ENCODE measurements at regions not wholly inside any gene's neighbourhood (a gene's known extent, or its start where the extent isn't known, plus 50 kb on each side); places are given as distances from the start of the nearest gene placed in this dataset.

DNA sequence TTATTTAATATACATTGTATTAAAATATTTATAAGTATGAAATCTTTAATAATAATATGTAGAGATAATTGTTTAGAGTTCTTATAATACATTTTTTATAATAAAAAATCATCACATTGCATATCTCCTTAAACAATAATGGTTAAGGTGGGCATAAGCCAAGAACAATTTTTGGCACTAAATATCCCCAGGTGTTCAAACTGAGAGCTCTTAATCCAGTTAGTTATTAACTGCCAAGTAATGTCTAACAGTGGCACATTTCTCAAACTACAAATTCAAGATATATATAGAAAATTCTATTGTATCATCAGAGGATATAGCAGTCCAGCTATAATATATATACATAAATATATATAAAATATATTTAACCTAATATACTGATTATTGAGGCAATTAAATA lies 680.8 kb downstream of the SI start:
- no peak overlapping the region for H3K4me3 ChIP-seq (ENCODE audit: control insufficient read depth in 1 of 2, extremely low read depth in 1 of 2, low read length in 1 of 2)
- no peak overlapping the region for H3K27ac Mint-ChIP-seq
- H3K27me3 Mint-ChIP-seq, result no peaks in the 10 kb centered on the region
- H3K36me3 ChIP-seq (ENCODE audit: control insufficient read depth in 2 of 2, extremely low read depth in 1 of 2, insufficient read depth in 1 of 2, low read length in 1 of 2), result no peaks in the 10 kb centered on the region
- no peaks in the 10 kb centered on the region for H3K9me3 ChIP-seq
- H3K4me1 Mint-ChIP-seq, result no peaks in the 10 kb centered on the region
- ATAC-seq (replicated peaks in 1 of 4) (no peak), DNase-seq (no peak)
- H3K9me3 Mint-ChIP-seq, result peaks cover 5 to 8% (median 6%) of the 10 kb centered on the region in 3 donors
- no peak overlapping the region for H3K4me3 Mint-ChIP-seq
- no peaks in the 10 kb centered on the region for H3K36me3 Mint-ChIP-seq
- no peak overlapping the region for H3K27ac ChIP-seq (ENCODE audit: low read length)
- ChIA-PET CTCF (no interaction called here), POLR2A (no interaction called here)
- H3K27me3 ChIP-seq (replicated peaks in 1 of 2; ENCODE audit: control insufficient read depth in 2 of 2, extremely low read depth in 1 of 2, insufficient read depth in 2 of 2, low read length in 1 of 2), result no peaks in the 10 kb centered on the region
- H3K4me1 ChIP-seq (ENCODE audit: control insufficient read depth in 1 of 2, extremely low read depth in 1 of 2, insufficient read depth in 2 of 2, low read length in 2 of 2), result no peaks in the 10 kb centered on the region

DNA sequence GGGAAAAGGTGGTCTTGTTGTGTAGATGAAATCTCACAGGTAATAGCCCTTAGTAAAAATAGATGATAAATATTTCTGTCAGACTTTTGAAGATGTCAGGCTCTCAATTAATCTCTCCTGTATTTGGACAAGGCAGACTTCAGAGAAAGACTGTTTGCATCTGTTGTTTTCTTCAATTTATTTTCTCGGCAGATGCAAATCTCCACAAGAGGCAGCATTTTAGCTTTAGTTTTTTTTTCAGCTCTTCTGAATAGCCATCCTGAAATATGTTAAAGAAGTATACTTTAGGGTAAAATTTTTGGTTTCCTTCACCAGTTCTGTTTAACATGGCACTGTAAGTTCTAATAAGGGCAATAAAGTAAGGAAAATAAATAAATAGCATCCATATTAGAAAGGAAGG lies 685.1 kb downstream of the SI start:
- H3K36me3 Mint-ChIP-seq, result no peaks in the 10 kb centered on the region
- ATAC-seq (replicated peaks in 1 of 4) (no peak), DNase-seq (no peak)
- WGBS (ENCODE audit: insufficient coverage), result no CpG with 5 or more reads among the region's 1 CpG
- ChIA-PET POLR2A (no interaction called here), CTCF (no interaction called here)
- no peaks in the 10 kb centered on the region for H3K36me3 ChIP-seq (ENCODE audit: control insufficient read depth in 2 of 2, extremely low read depth in 1 of 2, insufficient read depth in 1 of 2, low read length in 1 of 2)
- no peaks in the 10 kb centered on the region for H3K4me1 ChIP-seq (ENCODE audit: control insufficient read depth in 1 of 2, extremely low read depth in 1 of 2, insufficient read depth in 2 of 2, low read length in 2 of 2)
- no peak overlapping the region for H3K4me3 Mint-ChIP-seq
- H3K27me3 Mint-ChIP-seq, result no peaks in the 10 kb centered on the region
- H3K9me3 ChIP-seq, result no peaks in the 10 kb centered on the region
- H3K27ac Mint-ChIP-seq, result no peak overlapping the region
- no peak overlapping the region for H3K4me3 ChIP-seq (ENCODE audit: control insufficient read depth in 1 of 2, extremely low read depth in 1 of 2, low read length in 1 of 2)
- H3K9me3 Mint-ChIP-seq, result peaks cover 3 to 11% (median 8%) of the 10 kb centered on the region in 3 donors
- no peak overlapping the region for H3K27ac ChIP-seq (ENCODE audit: low read length)
- H3K27me3 ChIP-seq (replicated peaks in 1 of 2; ENCODE audit: control insufficient read depth in 2 of 2, extremely low read depth in 1 of 2, insufficient read depth in 2 of 2, low read length in 1 of 2), result no peaks in the 10 kb centered on the region
- no peaks in the 10 kb centered on the region for H3K4me1 Mint-ChIP-seq

DNA sequence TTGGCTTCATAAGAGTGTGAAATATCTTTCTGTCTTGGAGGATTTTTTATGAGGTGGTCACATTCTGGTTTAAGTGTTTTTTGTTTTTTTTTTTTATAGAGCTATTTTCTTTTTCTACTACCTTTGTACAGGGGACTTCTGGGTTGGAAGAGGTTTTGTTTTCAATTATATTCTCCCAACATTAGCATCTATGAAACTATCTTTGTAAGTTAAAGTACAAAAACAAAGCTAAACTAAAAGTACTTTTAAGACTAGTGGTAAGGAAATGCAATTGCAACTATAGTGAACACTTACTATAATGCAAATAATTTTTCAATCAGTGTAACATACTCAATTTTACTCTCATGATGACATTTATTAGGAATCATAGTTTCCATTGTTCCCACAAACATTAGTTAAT lies 688.2 kb downstream of the SI start:
- Histone ChIP-seq H3K4me1 (ENCODE audit: control insufficient read depth in 1 of 2, extremely low read depth in 1 of 2, insufficient read depth in 2 of 2, low read length in 2 of 2) (no peaks in the 10 kb centered on the region), H3K9me3 (no peaks in the 10 kb centered on the region), H3K27me3 (replicated peaks in 1 of 2; ENCODE audit: control insufficient read depth in 2 of 2, extremely low read depth in 1 of 2, insufficient read depth in 2 of 2, low read length in 1 of 2) (no peaks in the 10 kb centered on the region), H3K4me3 (ENCODE audit: control insufficient read depth in 1 of 2, extremely low read depth in 1 of 2, low read length in 1 of 2) (no peak overlapping the region), H3K36me3 (ENCODE audit: control insufficient read depth in 2 of 2, extremely low read depth in 1 of 2, insufficient read depth in 1 of 2, low read length in 1 of 2) (no peaks in the 10 kb centered on the region), H3K27ac (ENCODE audit: low read length) (no peak overlapping the region)
- H3K27ac Mint-ChIP-seq, result no peak overlapping the region
- DNase-seq (no peak), ATAC-seq (replicated peaks in 1 of 4) (no peak)
- ChIA-PET POLR2A (no interaction called here), CTCF (interaction anchor here in 1 of 2 donors (0.6 kb wide), 1 partner anchor 401 kb away, joined by 3 read pairs; no protein-coding TSS in a partner anchor)
- H3K9me3 Mint-ChIP-seq, result peaks cover 5 to 11% (median 8%) of the 10 kb centered on the region in 3 donors
- H3K4me3 Mint-ChIP-seq, result no peak overlapping the region
- no peaks in the 10 kb centered on the region for H3K36me3 Mint-ChIP-seq
- no peaks in the 10 kb centered on the region for H3K27me3 Mint-ChIP-seq
- H3K4me1 Mint-ChIP-seq, result no peaks in the 10 kb centered on the region

DNA sequence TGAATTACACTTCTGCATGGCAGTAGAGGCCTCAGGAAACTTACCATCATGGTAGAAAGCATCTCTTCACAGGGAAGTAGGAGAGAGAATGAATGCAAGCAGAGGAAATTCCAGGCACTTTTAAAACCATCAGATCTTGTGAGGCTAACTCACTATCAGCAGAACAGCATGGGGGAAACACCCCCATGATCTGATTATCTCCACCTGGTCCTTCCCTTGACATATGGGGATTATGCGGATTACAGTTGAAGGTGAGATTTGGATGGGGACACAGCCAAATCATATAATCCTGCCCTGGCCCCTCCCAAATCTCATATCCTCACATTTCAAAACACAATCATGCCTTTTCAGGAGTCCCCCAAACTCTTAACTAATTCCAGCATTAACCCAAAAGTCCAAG lies 691.1 kb downstream of the SI start:
- peaks cover 4 to 8% (median 6%) of the 10 kb centered on the region in 3 donors for H3K9me3 Mint-ChIP-seq
- H3K4me3 ChIP-seq (ENCODE audit: control insufficient read depth in 1 of 2, extremely low read depth in 1 of 2, low read length in 1 of 2), result no peak overlapping the region
- no peak overlapping the region for H3K27ac ChIP-seq (ENCODE audit: low read length)
- ChIA-PET CTCF (no interaction called here), POLR2A (no interaction called here)
- ATAC-seq (replicated peaks in 1 of 4) (no peak), DNase-seq (no peak)
- H3K36me3 Mint-ChIP-seq, result no peaks in the 10 kb centered on the region
- WGBS (ENCODE audit: insufficient coverage), result no CpG with 5 or more reads among the region's 1 CpG
- no peak overlapping the region for H3K27ac Mint-ChIP-seq
- H3K4me3 Mint-ChIP-seq, result no peak overlapping the region
- no peaks in the 10 kb centered on the region for H3K27me3 Mint-ChIP-seq
- H3K36me3 ChIP-seq (ENCODE audit: control insufficient read depth in 2 of 2, extremely low read depth in 1 of 2, insufficient read depth in 1 of 2, low read length in 1 of 2), result no peaks in the 10 kb centered on the region
- H3K9me3 ChIP-seq, result no peaks in the 10 kb centered on the region
- H3K4me1 Mint-ChIP-seq, result no peaks in the 10 kb centered on the region
- H3K27me3 ChIP-seq (replicated peaks in 1 of 2; ENCODE audit: control insufficient read depth in 2 of 2, extremely low read depth in 1 of 2, insufficient read depth in 2 of 2, low read length in 1 of 2), result no peaks in the 10 kb centered on the region
- H3K4me1 ChIP-seq (ENCODE audit: control insufficient read depth in 1 of 2, extremely low read depth in 1 of 2, insufficient read depth in 2 of 2, low read length in 2 of 2), result no peaks in the 10 kb centered on the region

DNA sequence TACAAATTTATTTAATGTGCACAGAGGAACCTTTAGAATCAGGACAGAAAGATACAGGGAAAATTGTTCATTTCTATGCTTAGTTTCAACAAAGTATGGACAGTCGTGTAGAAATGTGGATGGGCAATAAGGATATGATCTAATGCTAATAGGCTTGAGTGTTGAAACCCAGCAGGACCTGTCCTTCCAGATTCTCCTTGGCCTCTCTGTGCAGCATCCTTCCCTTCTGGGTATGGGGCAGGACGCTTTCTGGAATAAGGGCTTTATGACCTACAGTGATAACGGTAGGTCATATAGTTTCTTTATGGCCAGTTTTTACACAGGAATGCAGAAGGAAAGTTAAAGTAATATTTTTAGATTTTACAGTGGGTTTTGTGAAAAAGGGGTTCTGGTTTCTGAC lies 698.1 kb downstream of the SI start:
- Histone ChIP-seq H3K4me1 (ENCODE audit: control insufficient read depth in 1 of 2, extremely low read depth in 1 of 2, insufficient read depth in 2 of 2, low read length in 2 of 2) (no peaks in the 10 kb centered on the region), H3K27me3 (replicated peaks in 1 of 2; ENCODE audit: control insufficient read depth in 2 of 2, extremely low read depth in 1 of 2, insufficient read depth in 2 of 2, low read length in 1 of 2) (no peaks in the 10 kb centered on the region), H3K4me3 (ENCODE audit: control insufficient read depth in 1 of 2, extremely low read depth in 1 of 2, low read length in 1 of 2) (no peak overlapping the region), H3K9me3 (no peaks in the 10 kb centered on the region), H3K36me3 (ENCODE audit: control insufficient read depth in 2 of 2, extremely low read depth in 1 of 2, insufficient read depth in 1 of 2, low read length in 1 of 2) (no peaks in the 10 kb centered on the region), H3K27ac (ENCODE audit: low read length) (no peak overlapping the region)
- Mint-ChIP-seq H3K27me3 (no peaks in the 10 kb centered on the region), H3K9me3 (peaks cover 7 to 11% (median 7%) of the 10 kb centered on the region in 3 donors), H3K4me1 (no peaks in the 10 kb centered on the region), H3K36me3 (no peaks in the 10 kb centered on the region), H3K4me3 (no peak overlapping the region), H3K27ac (no peak overlapping the region)
- CTCF ChIA-PET, result no interaction called here
- 82% methylated on average over 3 of the region's 3 CpGs for WGBS (ENCODE audit: insufficient coverage)
- no peak for DNase-seq
- no peak for ATAC-seq (replicated peaks in 1 of 4)
- POLR2A ChIA-PET, result no interaction called here

DNA sequence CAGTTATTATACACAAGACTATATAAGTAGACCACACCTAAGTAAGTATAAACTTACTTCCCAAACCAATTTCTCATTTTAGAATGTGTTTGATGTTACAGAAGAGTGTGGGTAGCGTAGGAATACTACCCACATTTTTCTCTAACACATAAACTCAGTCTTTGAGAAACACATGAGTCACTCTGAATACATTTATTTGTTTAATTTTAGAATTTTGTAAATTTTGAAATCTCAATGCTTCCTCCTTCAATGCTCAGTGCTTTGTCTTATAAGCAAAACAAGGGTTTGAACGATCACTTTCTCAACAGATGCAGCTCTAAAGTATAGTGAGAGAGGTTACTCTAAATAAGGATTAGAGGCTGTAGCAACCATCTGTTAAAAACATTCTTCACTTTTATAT lies 700.8 kb downstream of the SI start:
- POLR2A ChIA-PET, result no interaction called here
- CTCF ChIA-PET, result no interaction called here

DNA sequence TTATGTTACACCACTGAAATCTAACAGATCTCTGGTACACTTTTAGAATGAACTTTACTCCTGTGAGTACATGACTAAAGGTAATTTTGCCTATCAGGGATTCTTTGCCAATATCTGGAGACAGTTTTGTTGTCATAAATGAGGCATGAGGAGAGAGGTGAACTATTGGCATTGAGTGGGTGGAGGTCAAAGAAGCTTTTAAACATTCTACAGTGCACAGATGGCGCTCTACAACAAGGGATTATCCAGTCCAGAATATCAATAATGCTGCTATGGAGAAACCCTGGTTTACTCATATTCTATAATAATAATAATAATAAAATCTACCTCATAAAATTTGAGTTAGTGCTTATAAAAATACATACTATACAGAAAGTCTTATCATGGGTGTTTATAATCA lies 702.3 kb downstream of the SI start:
- ChIA-PET POLR2A (no interaction called here), CTCF (interaction anchor here in 1 of 2 donors (0.7 kb wide), 1 partner anchor 352 kb away, joined by 3 read pairs; no protein-coding TSS in a partner anchor)
- H3K4me1 Mint-ChIP-seq, result no peaks in the 10 kb centered on the region
- ATAC-seq (replicated peaks in 1 of 4) (no peak), DNase-seq (no peak)
- no peak overlapping the region for H3K27ac Mint-ChIP-seq
- H3K27me3 ChIP-seq (replicated peaks in 1 of 2; ENCODE audit: control insufficient read depth in 2 of 2, extremely low read depth in 1 of 2, insufficient read depth in 2 of 2, low read length in 1 of 2), result no peaks in the 10 kb centered on the region
- no peaks in the 10 kb centered on the region for H3K4me1 ChIP-seq (ENCODE audit: control insufficient read depth in 1 of 2, extremely low read depth in 1 of 2, insufficient read depth in 2 of 2, low read length in 2 of 2)
- H3K36me3 ChIP-seq (ENCODE audit: control insufficient read depth in 2 of 2, extremely low read depth in 1 of 2, insufficient read depth in 1 of 2, low read length in 1 of 2), result no peaks in the 10 kb centered on the region
- H3K4me3 Mint-ChIP-seq, result no peak overlapping the region
- no peaks in the 10 kb centered on the region for H3K9me3 ChIP-seq
- no peak overlapping the region for H3K27ac ChIP-seq (ENCODE audit: low read length)
- H3K36me3 Mint-ChIP-seq, result no peaks in the 10 kb centered on the region
- no peaks in the 10 kb centered on the region for H3K27me3 Mint-ChIP-seq
- no CpG with 5 or more reads among the region's 1 CpG for WGBS (ENCODE audit: insufficient coverage)
- H3K9me3 Mint-ChIP-seq, result peaks cover 4 to 11% (median 5%) of the 10 kb centered on the region in 3 donors
- no peak overlapping the region for H3K4me3 ChIP-seq (ENCODE audit: control insufficient read depth in 1 of 2, extremely low read depth in 1 of 2, low read length in 1 of 2)

More for the DNA sequence above, 700.8 kb downstream of the SI start:
- DNase-seq, result no peak
- H3K4me1 Mint-ChIP-seq, result no peaks in the 10 kb centered on the region
- H3K27me3 ChIP-seq (replicated peaks in 1 of 2; ENCODE audit: control insufficient read depth in 2 of 2, extremely low read depth in 1 of 2, insufficient read depth in 2 of 2, low read length in 1 of 2), result no peaks in the 10 kb centered on the region
- H3K4me3 ChIP-seq (ENCODE audit: control insufficient read depth in 1 of 2, extremely low read depth in 1 of 2, low read length in 1 of 2), result no peak overlapping the region
- no peaks in the 10 kb centered on the region for H3K27me3 Mint-ChIP-seq
- no peak overlapping the region for H3K27ac Mint-ChIP-seq
- no peaks in the 10 kb centered on the region for H3K4me1 ChIP-seq (ENCODE audit: control insufficient read depth in 1 of 2, extremely low read depth in 1 of 2, insufficient read depth in 2 of 2, low read length in 2 of 2)
- H3K36me3 Mint-ChIP-seq, result no peaks in the 10 kb centered on the region
- no peak for ATAC-seq (replicated peaks in 1 of 4)
- H3K36me3 ChIP-seq (ENCODE audit: control insufficient read depth in 2 of 2, extremely low read depth in 1 of 2, insufficient read depth in 1 of 2, low read length in 1 of 2), result no peaks in the 10 kb centered on the region
- no peaks in the 10 kb centered on the region for H3K9me3 ChIP-seq
- H3K4me3 Mint-ChIP-seq, result no peak overlapping the region
- no peak overlapping the region for H3K27ac ChIP-seq (ENCODE audit: low read length)
- no CpG with 5 or more reads among the region's 2 CpGs for WGBS (ENCODE audit: insufficient coverage)
- peaks cover 5 to 11% (median 7%) of the 10 kb centered on the region in 3 donors for H3K9me3 Mint-ChIP-seq

Measured in T-cell (primary cell).